IMR-90 (cell line): ENCODE measurements at regions not wholly inside any gene's neighbourhood (a gene's known extent, or its start where the extent isn't known, plus 50 kb on each side); places are given as distances from the start of the nearest gene placed in this dataset.

Source experiments
- ATAC-seq: fragments of 200-7000 bp; cut with Tn5 transposase; 2 replicates; pipeline ENCODE4 v1.9.1; 2020; ENCODE audit warnings: low read depth, mild to moderate bottlenecking, moderate library complexity
- BruUV-seq: library from RNA; stranded (reverse); fragments of 400-500 nt; replicated peaks from 2 replicates; lab custom pipeline; 2021; lab: Mats Ljungman, UMichigan
- CTCF ChIA-PET: fragments of 300-600 bp; formaldehyde crosslinking; extraction: SDS; loops from one replicate; lab custom pipeline; 2021; ENCODE audit warnings: antibody characterized with exemption; lab: Yijun Ruan, JAX
- POLR2A ChIA-PET: fragments of 300-600 bp; sonication (Branson Sonifier 250); formaldehyde crosslinking; loops from one replicate; lab custom pipeline; 2022; ENCODE audit warnings: antibody characterized with exemption; ENCODE audit not compliant: unreplicated experiment; lab: Charles Lee
- DNase-seq: peaks from one replicate; pipeline ENCODE4 v3.0.0; 2013
- H2AFZ ChIP-seq: replicated peaks from 2 replicates; pipeline ENCODE3; 2013; ENCODE audit warnings: low read length, mild to moderate bottlenecking; ENCODE audit not compliant: poor library complexity
- H2AK5ac ChIP-seq: 2 replicates; pipeline ENCODE4 v1.6.1; 2013; ENCODE audit warnings: low read depth, low read length, inconsistent platforms
- H2AK9ac ChIP-seq: replicated peaks from 2 replicates; pipeline ENCODE3; 2013; ENCODE audit warnings: mild to moderate bottlenecking, low read depth, low read length, moderate library complexity; ENCODE audit not compliant: poor library complexity
- H2BK120ac ChIP-seq: 2 replicates; pipeline ENCODE4 v1.6.1; 2013; ENCODE audit warnings: low read depth, low read length, inconsistent platforms
- H2BK15ac ChIP-seq: 3 replicates; pipeline ENCODE4 v1.6.1; 2013; ENCODE audit warnings: low read depth, low read length, inconsistent platforms
- H2BK20ac ChIP-seq: 2 replicates; pipeline ENCODE4 v1.6.1; 2013; ENCODE audit warnings: low read depth, mild to moderate bottlenecking, inconsistent platforms, low read length, moderate library complexity
- H2BK5ac ChIP-seq: 2 replicates; pipeline ENCODE4 v1.6.1; 2013; ENCODE audit warnings: mild to moderate bottlenecking, low read depth, low read length, inconsistent platforms; ENCODE audit not compliant: poor library complexity, severe bottlenecking
- H3K14ac ChIP-seq: replicated peaks from 2 replicates; pipeline ENCODE4 v1.6.1; 2013; ENCODE audit warnings: low read depth, low read length, inconsistent platforms
- H3K18ac ChIP-seq: 2 replicates; pipeline ENCODE4 v1.6.1; 2013; ENCODE audit warnings: low read depth, low read length, control low read depth
- H3K23ac ChIP-seq: 2 replicates; pipeline ENCODE4 v1.6.1; 2013; ENCODE audit warnings: low read depth, low read length, inconsistent platforms
- H3K27ac ChIP-seq: 2 replicates; pipeline ENCODE4 v1.5.1; 2013; ENCODE audit warnings: mild to moderate bottlenecking, control low read depth, low read length; ENCODE audit not compliant: insufficient read depth
- H3K27me3 ChIP-seq: 2 replicates; pipeline ENCODE4 v1.6.1; 2013; ENCODE audit warnings: low read length; ENCODE audit not compliant: control insufficient read depth, insufficient read depth
- H3K36me3 ChIP-seq: 2 replicates; pipeline ENCODE4 v1.6.1; 2013; ENCODE audit warnings: low read length, mixed read lengths; ENCODE audit not compliant: control insufficient read depth, insufficient read depth
- H3K4ac ChIP-seq: 2 replicates; pipeline ENCODE4 v1.6.1; 2013; ENCODE audit warnings: low read depth, low read length, inconsistent platforms
- H3K4me1 ChIP-seq: 2 replicates; pipeline ENCODE4 v1.6.1; 2013; ENCODE audit warnings: low read length, mixed read lengths; ENCODE audit not compliant: control insufficient read depth, insufficient read depth
- H3K4me2 ChIP-seq: 2 replicates; pipeline ENCODE4 v1.6.1; 2013; ENCODE audit warnings: low read depth, mild to moderate bottlenecking, control low read depth, low read length, moderate library complexity
- H3K4me3 ChIP-seq: 2 replicates; pipeline ENCODE4 v1.5.1; 2013; ENCODE audit warnings: low read depth, mild to moderate bottlenecking, control low read depth, low read length, moderate library complexity; ENCODE audit not compliant: insufficient read depth
- H3K56ac ChIP-seq: 2 replicates; pipeline ENCODE4 v1.6.1; 2013; ENCODE audit warnings: low read length, inconsistent platforms; ENCODE audit not compliant: insufficient read depth; ENCODE audit errors: extremely low read depth
- H3K79me1 ChIP-seq, 2 experiments: 2 replicates each; pipeline ENCODE4 v1.6.1; 2013; ENCODE audit warnings: low read length in 2 of 2, inconsistent platforms in 1 of 2, low read depth in 1 of 2
- H3K9ac ChIP-seq: 2 replicates; pipeline ENCODE4 v1.6.1; 2013; ENCODE audit warnings: low read depth, low read length, control low read depth
- H3K9me1 ChIP-seq: 2 replicates; pipeline ENCODE4 v1.6.1; 2013; ENCODE audit warnings: low read length, inconsistent platforms; ENCODE audit not compliant: insufficient read depth
- H3K9me3 ChIP-seq: 2 replicates; pipeline ENCODE4 v1.6.1; 2013; ENCODE audit warnings: low read length; ENCODE audit not compliant: control insufficient read depth, insufficient read depth
- H4K20me1 ChIP-seq: 2 replicates; pipeline ENCODE4 v1.6.1; 2013; ENCODE audit warnings: low read length, inconsistent platforms; ENCODE audit not compliant: insufficient read depth
- H4K5ac ChIP-seq: 2 replicates; pipeline ENCODE4 v1.6.1; 2013; ENCODE audit warnings: mild to moderate bottlenecking, low read depth, low read length, control low read depth
- H4K8ac ChIP-seq, 2 experiments: 2 replicates each; pipeline ENCODE4 v1.6.1; 2013; ENCODE audit warnings: low read depth in 2 of 2, low read length in 2 of 2, control low read depth in 1 of 2, inconsistent platforms in 1 of 2
- H4K91ac ChIP-seq: 2 replicates; pipeline ENCODE4 v1.6.1; 2013; ENCODE audit warnings: low read depth, low read length, inconsistent platforms; ENCODE audit not compliant: insufficient read depth
- CEBPB ChIP-seq: IDR thresholded peaks from 2 replicates; pipeline ENCODE4 v1.6.1; 2012; ENCODE audit warnings: low read depth, low read length, improper control_type of control experiment
- MAFK ChIP-seq: IDR thresholded peaks from 2 replicates; pipeline ENCODE4 v1.6.1; 2012; ENCODE audit warnings: low read depth, low read length, improper control_type of control experiment
- RAD21 ChIP-seq: IDR thresholded peaks from 2 replicates; pipeline ENCODE4 v1.6.1; 2012; ENCODE audit warnings: low read length, improper control_type of control experiment
- WGBS, 2 experiments: methylation state at CpG; one replicate each; pipeline versions ENCODE4 v1.1.5 to v1.1.7; 2013; ENCODE audit warnings: missing lambda C conversion rate in 2 of 2; ENCODE audit not compliant: insufficient read length in 1 of 2; ENCODE audit errors: extremely low coverage in 2 of 2; 5-methylcytosine and 5-hydroxymethylcytosine counted together
- dilution Hi-C: fragments of 300-500 bp; cut with HindIII; formaldehyde crosslinking; loops from one replicate; pipeline ENCODE4 v1.14.3; 2018; ENCODE audit warnings: low sequenced_read_pairs; ENCODE audit not compliant: unreplicated experiment
- in situ Hi-C: fragments of 300-500 bp; cut with MboI; formaldehyde crosslinking; loops from 3 replicates; pipeline ENCODE4 v1.14.3; 2019; ENCODE audit warnings: low sequenced_read_pairs, inconsistent platforms, mixed read lengths
- intact Hi-C: fragments of 100-400 bp; cut with micrococcal nuclease; formaldehyde crosslinking; loops from 2 replicates; pipeline ENCODE4 v1.10.0; 2022

GRCh38 chr3:151035072-151035471, 50.4 kb upstream of the MED12L start:
- Histone ChIP-seq H3K9ac (no peak overlapping the region), H3K4me3 (no peak overlapping the region), H2BK5ac (no peak overlapping the region), H2AFZ (no peak overlapping the region), H2BK15ac (no peak overlapping the region), H3K18ac (no peak overlapping the region), H3K56ac (no peak overlapping the region), H2AK9ac (no peak overlapping the region), H3K14ac (no peak overlapping the region), H4K5ac (no peak overlapping the region), H3K23ac (no peak overlapping the region), H2BK20ac (no peak overlapping the region), H3K4me2 (no peak overlapping the region), H3K36me3 (no peaks in the 10 kb centered on the region), H3K79me1 (no peaks in the 10 kb centered on the region), H3K9me1 (peaks cover 3% of the 10 kb centered on the region; the same call in 1 of the 2 replicates), H3K4me1 (no peaks in the 10 kb centered on the region), H3K4ac (no peak overlapping the region), H2AK5ac (no peak overlapping the region), H3K27ac (no peak overlapping the region), H4K8ac (no peak overlapping the region), H4K20me1 (no peaks in the 10 kb centered on the region), H3K9me3 (no peaks in the 10 kb centered on the region), H4K91ac (no peak overlapping the region), H3K27me3 (no peaks in the 10 kb centered on the region; the same call in 1 of the 2 replicates), H2BK120ac (no peak overlapping the region)
- intact Hi-C loops: loop anchor here (5.0 kb wide), 1 partner anchor 52 kb away; the partner anchor contains the start of gene MED12L
- no peak for ATAC-seq
- 100% methylated on average over 2 of the region's 5 CpGs for WGBS, 2 experiments
- no TSS peak for BruUV-seq
- no peak for DNase-seq
- TF ChIP-seq CEBPB: no peak
- TF ChIP-seq MAFK: no peak
- no peak for TF ChIP-seq RAD21
- ChIA-PET CTCF (no interaction called here), POLR2A (no interaction called here)
- in situ Hi-C loops: no loop called here
- dilution Hi-C loops: no loop called here
